NCI-H2107 treated with DMSO at 0.1 percent for 48 hours (cell line): ENCODE measurements at regions not wholly inside any gene's neighbourhood (a gene's known extent, or its start where the extent isn't known, plus 50 kb on each side); places are given as distances from the start of the nearest gene placed in this dataset.

Experiments used
- DNase-seq: peaks from one replicate; lab custom pipeline; 2025; ENCODE audit not compliant: unreplicated experiment; lab: John Stamatoyannopoulos, UW

DNA sequence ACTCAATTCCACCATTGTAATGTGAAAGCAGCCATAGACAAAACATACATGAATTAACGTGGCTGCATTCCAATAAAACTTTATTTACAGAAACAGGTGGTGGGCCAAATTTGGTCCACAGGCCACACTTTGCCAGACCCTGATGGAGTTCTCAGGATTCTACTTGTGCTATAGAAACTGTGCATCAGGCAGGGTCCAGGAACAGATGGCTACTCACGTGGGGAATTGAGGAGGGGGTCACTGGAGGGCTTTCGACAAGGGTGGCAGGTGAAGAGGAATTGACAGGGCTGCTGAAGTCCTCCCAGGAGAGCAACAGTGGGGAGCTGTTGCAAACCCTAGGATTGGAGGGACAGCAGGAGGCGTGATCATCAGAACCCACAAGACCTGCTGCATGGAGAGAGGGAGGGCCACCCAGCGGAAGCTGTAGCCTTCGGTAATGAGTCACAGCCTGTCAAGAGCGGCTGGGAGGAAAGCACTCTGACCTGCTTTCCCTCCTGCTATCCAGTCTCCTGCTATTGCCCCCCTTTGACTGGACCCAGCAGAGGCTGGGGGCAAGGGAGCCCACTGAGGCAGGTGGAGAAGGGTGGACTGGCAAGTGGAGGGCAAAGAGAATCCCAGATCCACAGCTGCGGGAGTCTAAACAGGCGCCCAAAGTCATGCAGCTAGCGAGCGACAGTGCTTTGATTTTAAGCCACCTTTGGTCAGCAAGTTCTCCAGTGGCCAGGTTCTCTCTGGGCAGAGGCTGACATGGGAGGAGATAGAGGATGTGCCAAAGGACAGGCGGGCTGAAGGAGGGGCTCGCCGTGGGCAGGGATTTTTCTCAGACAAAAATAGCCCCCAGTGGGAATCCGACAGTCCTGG, 138.3 kb upstream of the SMIM23 start:
- DNase-seq, result no peak

DNA sequence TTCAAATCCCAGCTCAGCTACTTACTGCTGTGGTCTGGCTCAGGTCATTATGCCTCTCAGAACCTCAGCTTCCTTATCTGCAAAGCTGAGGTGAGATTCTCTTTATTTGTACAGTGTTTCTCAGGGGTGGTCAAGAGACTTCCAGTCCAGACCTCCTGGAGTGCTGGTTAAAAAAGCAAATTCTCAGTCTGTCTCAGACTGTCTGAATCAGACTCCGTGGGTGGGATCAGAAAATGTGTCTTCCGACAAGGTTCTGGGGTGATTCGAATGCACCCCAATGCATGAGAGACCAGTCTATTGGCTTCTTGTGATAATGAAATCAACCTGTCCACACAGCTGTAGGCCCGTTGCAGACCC, 137.7 kb upstream of the SMIM23 start:
- DNase-seq, result no peak

DNA sequence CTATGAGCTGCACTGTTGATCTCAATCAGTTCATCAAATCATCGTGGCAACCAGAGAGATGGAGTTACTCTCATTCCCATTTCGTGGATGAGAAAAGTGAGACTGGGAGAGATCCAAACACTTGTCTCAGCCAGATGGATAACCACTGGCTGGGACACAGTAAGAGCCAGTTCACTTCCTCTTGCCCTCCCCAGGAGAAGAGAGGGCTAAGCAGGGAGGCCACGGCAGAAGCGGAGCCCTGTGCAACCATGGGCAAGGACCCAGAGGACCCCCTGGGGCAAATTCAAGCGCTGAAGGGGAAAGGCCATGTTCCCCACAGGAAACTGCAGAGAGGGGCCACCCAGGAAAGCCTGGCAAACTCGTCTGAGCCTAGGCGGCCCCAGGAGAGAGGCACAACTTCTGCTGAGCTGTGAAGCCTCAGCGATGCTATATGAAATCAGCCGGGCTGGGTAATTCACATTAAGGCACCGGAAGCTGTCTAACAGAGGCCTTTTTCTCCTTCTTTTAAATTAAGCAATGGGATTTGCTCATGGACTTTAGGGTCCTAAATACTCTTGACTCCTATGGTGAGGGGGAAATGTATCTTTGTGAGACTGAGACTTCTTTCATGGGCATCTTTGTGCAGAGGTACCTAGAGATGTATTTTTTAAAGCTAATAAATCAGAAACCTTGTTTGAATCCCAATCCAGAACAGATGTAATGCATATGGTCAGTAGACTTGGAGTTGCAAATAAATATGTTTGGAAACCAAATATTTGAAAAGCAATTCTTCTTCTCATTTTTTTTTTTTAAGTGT, 137.1 kb upstream of the SMIM23 start:
- DNase-seq, result no peak

DNA sequence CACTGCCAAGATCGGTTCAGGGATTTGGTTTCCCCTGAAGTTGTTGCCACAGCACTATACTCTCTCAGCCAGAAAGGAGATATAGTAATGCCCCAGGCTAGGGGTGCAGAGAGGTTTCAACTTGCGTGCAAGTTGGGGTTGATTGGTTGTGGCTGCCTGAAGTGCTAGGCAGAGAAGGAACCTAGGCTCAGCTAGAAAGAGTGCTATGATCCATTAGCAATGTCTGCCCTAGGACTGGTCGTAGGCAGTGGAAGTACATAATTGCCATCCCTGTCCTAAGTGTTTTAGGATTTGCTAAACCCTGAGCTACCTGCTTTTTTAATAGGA, 136.6 kb upstream of the SMIM23 start:
- DNase-seq, result no peak

DNA sequence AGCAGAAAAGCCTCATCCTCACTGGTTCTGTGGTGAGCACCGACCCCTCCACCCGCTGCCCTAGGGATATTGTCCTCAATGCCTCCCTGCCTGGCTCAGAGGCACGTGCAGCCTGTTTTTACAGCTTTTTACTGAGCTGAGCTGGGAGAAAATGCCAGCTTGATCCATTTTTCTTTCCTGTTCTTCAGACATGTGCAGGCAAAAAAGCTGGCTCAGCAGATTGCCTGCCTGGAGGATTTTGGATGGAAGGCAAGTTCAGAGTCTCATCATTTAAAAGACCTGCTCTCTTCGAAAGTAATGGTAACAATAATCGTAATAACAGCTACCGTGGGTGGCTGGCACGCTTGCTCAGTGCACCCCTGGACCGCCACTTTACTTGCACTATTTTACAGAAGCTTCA, 135.0 kb upstream of the SMIM23 start:
- no peak for DNase-seq

DNA sequence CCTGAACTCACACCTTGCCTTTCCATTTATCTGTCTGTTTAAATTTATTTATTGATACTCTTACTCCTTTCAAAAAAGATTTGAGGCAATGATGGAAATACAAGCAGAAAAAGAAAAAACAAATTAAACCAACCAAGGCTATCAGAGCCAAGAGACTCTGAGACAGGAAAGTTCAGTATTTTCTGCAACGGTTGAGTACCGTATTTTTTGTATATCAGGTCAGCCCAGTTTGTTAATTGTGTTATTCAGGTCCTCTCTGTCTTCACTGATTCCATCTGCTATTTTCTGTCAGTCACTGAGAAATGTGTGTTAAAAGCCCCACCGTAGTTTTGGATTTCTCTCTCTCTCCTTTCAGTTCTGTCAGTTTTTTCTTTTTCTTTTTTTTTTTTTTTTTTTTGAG, 134.5 kb upstream of the SMIM23 start:
- no peak for DNase-seq

DNA sequence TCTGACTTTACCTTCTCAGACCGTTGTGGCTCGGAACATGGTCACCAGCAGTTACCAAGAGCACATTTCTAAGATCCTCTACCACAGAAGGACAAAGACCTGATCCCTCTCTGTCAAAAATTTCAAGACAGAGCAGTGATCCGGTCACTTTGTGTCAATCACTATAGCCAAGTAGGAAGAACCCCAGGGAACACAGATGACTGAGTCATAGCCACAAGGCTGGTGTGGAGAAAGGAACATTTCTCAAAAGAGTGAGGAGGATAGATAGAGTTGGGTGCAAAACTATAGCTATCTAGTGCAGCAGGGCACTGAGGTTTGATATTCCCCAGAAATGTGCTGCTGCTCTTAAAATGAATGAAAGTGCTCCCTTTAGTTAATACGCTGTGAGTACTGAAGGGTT, 130.7 kb upstream of the SMIM23 start:
- DNase-seq, result no peak

DNA sequence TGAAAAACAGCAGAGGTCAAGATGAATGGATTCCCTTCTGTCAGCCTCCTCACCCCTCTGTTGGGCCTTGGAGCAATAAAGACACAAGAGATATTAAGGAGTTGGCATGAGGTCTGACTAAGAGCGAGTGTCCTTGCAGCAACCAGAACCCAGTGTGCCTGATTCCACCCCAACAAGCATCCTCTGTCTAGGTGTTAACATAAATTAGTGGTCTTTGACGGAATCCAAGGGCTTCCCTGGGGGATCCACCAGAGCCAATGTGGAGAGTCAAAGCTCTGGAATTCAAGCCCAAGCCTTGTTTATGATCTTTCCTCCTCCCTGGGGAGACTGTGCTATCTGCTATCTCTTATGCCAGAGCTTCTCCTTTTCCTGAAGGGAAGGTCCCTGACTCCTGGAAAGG, 128.1 kb upstream of the SMIM23 start:
- DNase-seq, result no peak

DNA sequence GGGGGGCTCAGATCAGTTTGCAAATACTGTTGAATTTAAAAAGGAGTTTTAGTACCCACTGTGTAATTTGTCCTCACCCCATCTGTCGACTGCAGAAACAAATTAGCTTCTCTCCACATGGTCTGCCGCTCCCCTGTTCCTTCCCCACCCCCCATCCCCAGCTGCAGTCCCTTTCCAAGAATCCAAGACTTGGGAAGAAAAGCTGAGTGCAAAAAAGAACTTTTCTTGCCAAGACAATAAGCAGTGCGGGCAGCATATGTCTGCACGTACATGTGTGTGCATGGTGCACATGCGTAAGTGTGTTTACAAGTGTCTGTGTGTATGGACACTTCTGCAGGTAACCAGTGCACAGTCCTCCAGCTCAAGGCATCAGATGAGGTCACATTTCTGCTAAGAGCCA, 125.7 kb upstream of the SMIM23 start:
- DNase-seq, result no peak

DNA sequence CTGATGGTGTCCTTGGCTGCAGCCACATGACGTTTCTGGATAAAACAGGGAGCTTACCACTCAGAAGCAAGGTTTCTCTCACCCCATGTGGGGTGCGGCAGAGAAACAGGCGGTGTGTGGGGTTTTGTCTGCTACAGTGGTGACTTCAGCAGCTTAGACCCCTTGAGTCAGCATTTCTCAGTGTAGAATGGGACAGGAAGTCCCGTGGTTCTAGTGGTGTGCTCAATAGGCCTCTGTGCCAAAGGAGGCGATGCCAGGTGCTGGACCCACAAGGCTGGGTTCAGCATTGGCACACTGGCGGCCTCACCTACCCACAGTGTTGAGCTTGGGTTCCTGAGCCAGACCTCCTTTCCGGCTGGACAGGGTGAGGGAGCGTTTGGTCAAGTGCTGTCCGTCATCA, 125.2 kb upstream of the SMIM23 start:
- DNase-seq, result no peak

DNA sequence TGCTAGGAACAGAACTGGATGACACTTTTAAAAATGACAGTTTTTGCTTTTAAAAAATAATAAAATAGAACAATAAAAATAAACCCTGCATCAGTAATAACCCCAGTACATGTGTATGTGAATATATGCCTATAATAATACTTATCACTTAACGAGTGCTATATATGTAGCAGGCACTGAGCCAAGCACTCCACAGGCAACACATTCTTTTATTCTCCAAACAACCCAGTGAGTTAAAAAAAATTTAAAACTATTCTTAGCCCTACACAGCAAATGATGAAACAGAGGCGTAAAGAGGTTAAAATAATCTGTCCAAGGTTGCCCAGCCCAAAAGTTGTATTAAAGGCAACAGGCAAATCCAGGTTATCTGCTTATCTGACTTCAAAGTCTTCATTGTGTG, 124.5 kb upstream of the SMIM23 start:
- DNase-seq, result no peak

DNA sequence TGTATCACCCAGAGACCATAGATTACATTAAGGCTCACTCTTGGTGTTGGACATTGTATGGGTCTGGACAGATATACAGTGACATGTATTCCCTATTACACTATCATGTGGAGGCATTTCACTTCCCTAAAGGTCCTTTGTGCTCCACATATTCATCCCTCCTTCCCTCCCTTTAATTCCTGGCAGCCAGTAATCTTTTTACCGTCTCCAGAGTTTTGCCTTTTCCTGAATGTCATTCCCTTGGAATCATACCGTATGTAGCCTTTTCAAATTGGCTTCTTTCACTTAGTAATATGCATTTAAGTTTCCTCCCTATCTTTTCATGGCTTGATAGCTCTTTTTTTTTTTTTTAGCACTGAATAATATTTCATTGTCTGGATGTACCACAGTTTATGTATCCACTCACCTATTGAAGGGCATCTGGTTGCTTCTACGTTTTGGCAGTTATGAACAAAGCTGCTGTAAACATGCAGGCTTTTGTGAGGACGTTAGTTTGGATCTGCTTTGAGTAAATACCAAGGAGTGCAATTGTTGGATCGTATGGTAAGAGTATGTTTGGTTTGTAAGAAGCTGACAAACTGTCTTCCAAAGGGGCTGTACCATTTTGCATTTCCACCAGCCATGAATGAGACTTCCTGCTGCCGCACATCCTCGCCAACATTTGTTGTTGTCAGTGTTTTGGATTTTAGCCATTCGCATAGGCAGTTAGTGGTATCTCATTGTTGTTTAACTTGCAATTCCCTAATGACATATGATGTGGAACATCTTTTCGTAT, 122.1 kb upstream of the SMIM23 start:
- no peak for DNase-seq

DNA sequence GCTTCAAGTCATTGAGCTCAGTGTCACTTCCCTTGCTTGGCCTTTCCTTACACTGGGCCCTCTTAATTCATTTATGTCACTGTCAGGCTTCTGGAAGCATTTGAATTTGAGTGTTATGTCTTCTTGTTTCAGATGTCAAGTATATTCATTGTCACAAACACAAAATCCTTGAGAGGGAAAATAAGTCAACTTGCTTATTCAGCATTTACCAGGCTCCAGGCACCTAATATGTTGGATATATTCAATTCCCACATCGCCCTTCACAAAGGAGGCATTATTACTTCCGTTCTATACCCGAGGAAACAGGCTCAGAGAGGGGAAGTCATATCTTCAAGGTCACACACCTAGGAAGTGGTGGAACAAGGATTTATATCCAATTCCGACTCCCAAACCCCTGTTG, 121.1 kb upstream of the SMIM23 start:
- no peak for DNase-seq

DNA sequence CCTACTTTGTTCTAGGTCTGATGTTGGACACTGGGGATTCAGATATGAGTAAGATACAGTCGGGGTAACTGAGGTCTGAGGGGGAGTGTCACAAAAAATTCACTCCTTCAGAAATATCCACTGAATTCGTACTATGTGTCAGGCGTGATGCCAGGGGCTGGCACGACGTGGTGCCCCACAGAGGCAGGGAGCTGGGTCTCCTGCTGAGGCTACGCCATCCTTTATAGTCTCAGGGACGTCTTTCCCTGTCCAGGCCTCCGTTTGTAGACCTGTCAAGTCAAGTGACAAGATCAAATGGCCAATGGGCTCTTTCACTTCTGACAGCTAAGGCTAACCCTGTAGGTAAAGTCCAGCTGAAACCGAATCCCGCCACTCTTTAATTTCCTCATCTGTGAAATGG, 118.8 kb upstream of the SMIM23 start:
- DNase-seq, result no peak

DNA sequence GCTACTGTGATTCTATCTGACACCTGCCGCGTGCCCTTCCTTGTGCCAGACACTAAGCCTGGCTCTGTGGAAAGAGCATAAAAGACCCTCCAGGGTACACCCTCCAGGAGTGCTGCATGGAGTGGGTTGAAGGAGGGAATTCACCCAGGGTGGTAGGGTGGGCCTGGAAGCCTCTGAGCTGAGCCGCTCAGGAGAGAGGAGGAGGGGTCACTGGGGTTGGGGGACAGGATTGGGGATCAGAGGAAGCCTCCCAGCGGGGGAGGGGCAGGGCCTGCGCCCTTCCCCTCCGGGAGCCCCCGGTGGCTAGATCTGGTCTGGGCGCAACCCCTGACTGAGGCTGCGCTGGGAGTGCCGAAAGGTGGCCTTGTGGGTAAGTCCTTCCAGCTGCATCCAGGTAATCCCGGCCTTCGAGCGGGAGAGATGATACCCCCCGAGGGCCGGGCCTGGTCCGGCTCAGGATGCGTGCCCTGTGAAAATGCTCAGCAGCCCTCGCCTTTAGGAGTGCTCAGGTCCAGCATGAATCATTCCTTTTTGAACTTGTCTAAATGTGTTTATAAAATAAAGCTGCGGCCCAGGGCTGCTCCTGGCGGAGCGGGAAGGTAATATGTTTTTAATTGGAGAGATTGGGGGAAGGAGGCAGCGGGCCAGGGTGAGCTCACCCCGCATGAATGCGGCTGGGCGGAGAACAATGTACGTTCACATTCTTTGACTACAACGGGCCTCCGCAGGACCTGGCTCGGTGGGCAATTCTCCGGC, 118.1 kb upstream of the SMIM23 start:
- no peak for DNase-seq

DNA sequence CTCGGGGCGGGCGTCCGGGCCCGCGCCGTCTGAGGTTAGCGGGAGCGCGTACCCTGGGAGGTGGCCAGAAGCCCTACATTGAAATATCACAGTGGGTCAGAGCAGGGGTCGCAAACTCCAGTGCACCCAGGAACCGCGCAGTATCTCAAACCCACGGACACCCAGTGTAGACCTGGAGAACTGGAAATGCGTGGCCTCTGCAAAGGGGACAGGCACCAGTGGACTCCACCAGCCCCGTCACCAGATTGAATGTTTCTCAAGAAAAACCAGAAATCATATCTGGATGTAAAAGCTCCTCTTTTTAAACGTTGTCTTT, 117.6 kb upstream of the SMIM23 start:
- DNase-seq, result no peak

DNA sequence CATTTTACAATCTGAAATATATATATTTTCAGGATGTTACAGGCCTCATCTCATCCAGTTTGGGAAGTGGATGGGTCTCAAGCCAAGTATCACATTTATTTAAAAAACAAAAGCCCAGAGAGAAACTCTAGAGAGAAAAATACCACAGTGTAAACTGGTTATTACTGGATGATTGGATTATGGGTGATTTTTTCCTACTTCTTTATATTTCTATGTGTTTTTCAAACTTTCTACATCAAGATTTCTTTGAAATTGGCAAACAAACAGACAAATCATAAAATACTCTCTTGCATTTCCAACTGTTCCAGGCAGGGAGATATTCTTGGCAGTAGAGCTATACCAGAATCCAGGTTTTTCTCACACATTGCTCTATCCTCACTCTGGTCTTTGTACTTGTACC, 116.0 kb upstream of the SMIM23 start:
- no peak for DNase-seq

DNA sequence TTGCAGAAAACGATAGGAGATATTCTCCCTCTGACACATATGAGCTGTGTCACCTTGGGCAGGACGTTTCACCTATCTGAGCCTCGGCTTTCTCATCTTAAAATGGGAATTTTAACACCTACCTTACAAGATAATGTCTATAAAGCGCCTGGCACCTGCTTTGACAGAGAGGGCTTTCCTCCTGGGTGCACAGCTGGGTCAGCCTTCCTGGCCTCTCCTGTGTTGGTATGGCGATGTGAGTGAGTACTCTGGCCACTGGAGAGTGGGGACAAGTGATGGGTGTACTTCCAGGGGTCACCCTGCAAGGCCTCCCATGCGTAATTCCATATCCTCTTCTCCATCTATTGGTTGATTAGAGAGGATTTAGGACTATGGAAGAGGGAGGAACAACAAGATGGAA, 113.1 kb upstream of the SMIM23 start:
- no peak for DNase-seq

DNA sequence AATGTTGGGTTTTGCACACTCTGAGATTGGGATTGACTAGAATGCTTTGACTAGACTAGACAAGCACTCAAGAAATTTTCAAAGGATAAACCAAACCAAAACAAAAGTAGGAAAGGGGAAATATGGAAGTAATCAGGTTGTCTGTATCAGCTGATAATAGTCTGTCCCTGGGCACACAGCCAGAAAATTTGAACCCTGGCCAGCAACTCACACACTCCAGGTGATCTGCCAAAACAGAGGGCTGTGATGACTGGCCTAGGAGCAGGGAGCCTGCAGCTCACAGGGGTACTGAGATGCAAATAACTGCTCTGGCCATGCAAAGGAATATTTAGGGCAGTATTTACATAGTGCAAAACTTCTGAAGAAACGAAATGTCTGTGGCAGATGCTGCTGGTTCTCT, 112.3 kb upstream of the SMIM23 start:
- no peak for DNase-seq

DNA sequence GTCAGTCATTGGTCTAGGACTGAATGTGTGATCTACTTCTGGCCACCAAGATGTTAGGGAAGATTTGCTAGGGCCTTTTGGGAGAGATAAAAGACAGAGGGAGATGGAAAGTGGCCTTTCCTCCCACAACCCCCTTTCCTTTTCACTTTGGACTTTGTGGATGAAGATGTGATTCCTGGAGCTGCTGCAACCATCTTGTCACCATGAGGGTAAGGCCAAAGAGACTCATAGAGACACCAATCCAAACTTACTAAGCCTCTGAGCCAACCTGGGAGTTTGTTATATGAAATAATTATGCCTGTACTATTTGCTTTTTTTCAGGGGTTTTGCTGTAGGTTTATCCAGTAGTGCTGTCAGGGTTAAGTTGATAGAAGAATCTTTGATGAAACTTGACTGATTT, 111.8 kb upstream of the SMIM23 start:
- no peak for DNase-seq

DNA sequence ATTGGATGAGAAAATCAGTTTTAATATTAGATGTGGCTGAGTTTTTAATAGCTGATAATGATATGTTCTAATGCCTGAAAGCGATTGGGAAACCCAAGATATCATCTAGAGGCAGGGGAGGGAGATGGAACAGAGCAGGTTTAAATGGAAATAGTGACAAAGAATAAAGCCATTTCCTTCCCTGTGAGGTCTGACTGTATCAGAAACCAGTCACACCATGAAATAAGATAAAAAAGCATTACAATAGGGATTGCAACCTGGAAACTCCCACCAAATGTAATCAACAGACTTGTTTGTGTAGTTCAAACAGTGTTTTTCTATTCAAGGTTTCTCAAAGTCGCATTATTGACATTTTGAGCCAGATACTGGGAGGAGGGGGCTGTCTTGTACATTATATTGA, 110.1 kb upstream of the SMIM23 start:
- DNase-seq, result no peak
